Sigmoid colon (tissue), 4 donors: ENCODE measurements at regions not wholly inside any gene's neighbourhood (a gene's known extent, or its start where the extent isn't known, plus 50 kb on each side); places are given as distances from the start of the nearest gene placed in this dataset.

ENCODE experiments used
- EP300 ChIP-seq, 4 donors: sonication (generic); formaldehyde crosslinking; IDR thresholded peaks; one replicate each; pipeline ENCODE4 v1.6.1; 2017; ENCODE audit warnings: antibody characterized with exemption in 4 of 4
- TF ChIP-seq, protein P1 (sequence below), 4 experiments: fragments of 450-650 bp in 3 of 4; fragments of 200-600 bp in 1 of 4; IDR thresholded peaks; one replicate each; pipeline ENCODE4 v1.5.1; 2016 to 2019; ENCODE audit warnings: antibody characterized with exemption in 4 of 4, mild to moderate bottlenecking in 3 of 4, moderate library complexity in 2 of 4

DNA sequence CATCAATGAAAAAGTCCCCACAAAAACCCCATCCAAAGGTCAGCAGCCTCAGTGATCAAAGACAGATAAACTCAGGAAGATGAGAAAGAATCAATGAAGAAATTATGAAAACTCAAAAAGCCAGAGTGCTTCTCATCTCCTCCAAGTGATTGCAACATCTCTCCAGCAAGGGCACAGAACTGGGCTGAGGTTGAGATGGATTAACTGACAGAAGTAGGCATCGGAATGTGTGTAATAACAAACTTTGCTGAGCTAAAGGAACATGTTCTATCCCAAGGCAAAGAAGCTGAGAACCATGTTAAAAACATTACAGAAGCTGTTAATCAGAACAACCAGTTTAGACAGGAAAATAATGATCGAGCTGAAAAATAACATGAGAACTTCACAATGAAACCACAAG, 442.8 kb upstream of the SYT4 start:
- TF ChIP-seq, protein P1, sequence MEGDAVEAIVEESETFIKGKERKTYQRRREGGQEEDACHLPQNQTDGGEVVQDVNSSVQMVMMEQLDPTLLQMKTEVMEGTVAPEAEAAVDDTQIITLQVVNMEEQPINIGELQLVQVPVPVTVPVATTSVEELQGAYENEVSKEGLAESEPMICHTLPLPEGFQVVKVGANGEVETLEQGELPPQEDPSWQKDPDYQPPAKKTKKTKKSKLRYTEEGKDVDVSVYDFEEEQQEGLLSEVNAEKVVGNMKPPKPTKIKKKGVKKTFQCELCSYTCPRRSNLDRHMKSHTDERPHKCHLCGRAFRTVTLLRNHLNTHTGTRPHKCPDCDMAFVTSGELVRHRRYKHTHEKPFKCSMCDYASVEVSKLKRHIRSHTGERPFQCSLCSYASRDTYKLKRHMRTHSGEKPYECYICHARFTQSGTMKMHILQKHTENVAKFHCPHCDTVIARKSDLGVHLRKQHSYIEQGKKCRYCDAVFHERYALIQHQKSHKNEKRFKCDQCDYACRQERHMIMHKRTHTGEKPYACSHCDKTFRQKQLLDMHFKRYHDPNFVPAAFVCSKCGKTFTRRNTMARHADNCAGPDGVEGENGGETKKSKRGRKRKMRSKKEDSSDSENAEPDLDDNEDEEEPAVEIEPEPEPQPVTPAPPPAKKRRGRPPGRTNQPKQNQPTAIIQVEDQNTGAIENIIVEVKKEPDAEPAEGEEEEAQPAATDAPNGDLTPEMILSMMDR (IDR thresholded peaks at IDR 0.05): no peak
- TF ChIP-seq EP300 (IDR thresholded peaks at IDR 0.05): no peak
